IMR-90 (cell line): ENCODE measurements at regions not wholly inside any gene's neighbourhood (a gene's known extent, or its start where the extent isn't known, plus 50 kb on each side); places are given as distances from the start of the nearest gene placed in this dataset.

Experiments
- ATAC-seq: fragments of 200-7000 bp; cut with Tn5 transposase; 2 replicates; pipeline ENCODE4 v1.9.1; 2020; ENCODE audit warnings: low read depth, mild to moderate bottlenecking, moderate library complexity
- BruUV-seq: library from RNA; stranded (reverse); fragments of 400-500 nt; replicated peaks from 2 replicates; lab custom pipeline; 2021; lab: Mats Ljungman, UMichigan
- CTCF ChIA-PET: fragments of 300-600 bp; formaldehyde crosslinking; extraction: SDS; loops from one replicate; lab custom pipeline; 2021; ENCODE audit warnings: antibody characterized with exemption; lab: Yijun Ruan, JAX
- POLR2A ChIA-PET: fragments of 300-600 bp; sonication (Branson Sonifier 250); formaldehyde crosslinking; loops from one replicate; lab custom pipeline; 2022; ENCODE audit warnings: antibody characterized with exemption; ENCODE audit not compliant: unreplicated experiment; lab: Charles Lee
- DNase-seq: peaks from one replicate; pipeline ENCODE4 v3.0.0; 2013
- H2AFZ ChIP-seq: replicated peaks from 2 replicates; pipeline ENCODE3; 2013; ENCODE audit warnings: low read length, mild to moderate bottlenecking; ENCODE audit not compliant: poor library complexity
- H2AK5ac ChIP-seq: 2 replicates; pipeline ENCODE4 v1.6.1; 2013; ENCODE audit warnings: low read depth, low read length, inconsistent platforms
- H2AK9ac ChIP-seq: replicated peaks from 2 replicates; pipeline ENCODE3; 2013; ENCODE audit warnings: mild to moderate bottlenecking, low read depth, low read length, moderate library complexity; ENCODE audit not compliant: poor library complexity
- H2BK120ac ChIP-seq: 2 replicates; pipeline ENCODE4 v1.6.1; 2013; ENCODE audit warnings: low read depth, low read length, inconsistent platforms
- H2BK15ac ChIP-seq: 3 replicates; pipeline ENCODE4 v1.6.1; 2013; ENCODE audit warnings: low read depth, low read length, inconsistent platforms
- H2BK20ac ChIP-seq: 2 replicates; pipeline ENCODE4 v1.6.1; 2013; ENCODE audit warnings: low read depth, mild to moderate bottlenecking, inconsistent platforms, low read length, moderate library complexity
- H2BK5ac ChIP-seq: 2 replicates; pipeline ENCODE4 v1.6.1; 2013; ENCODE audit warnings: mild to moderate bottlenecking, low read depth, low read length, inconsistent platforms; ENCODE audit not compliant: poor library complexity, severe bottlenecking
- H3K14ac ChIP-seq: replicated peaks from 2 replicates; pipeline ENCODE4 v1.6.1; 2013; ENCODE audit warnings: low read depth, low read length, inconsistent platforms
- H3K18ac ChIP-seq: 2 replicates; pipeline ENCODE4 v1.6.1; 2013; ENCODE audit warnings: low read depth, low read length, control low read depth
- H3K23ac ChIP-seq: 2 replicates; pipeline ENCODE4 v1.6.1; 2013; ENCODE audit warnings: low read depth, low read length, inconsistent platforms
- H3K27ac ChIP-seq: 2 replicates; pipeline ENCODE4 v1.5.1; 2013; ENCODE audit warnings: mild to moderate bottlenecking, control low read depth, low read length; ENCODE audit not compliant: insufficient read depth
- H3K27me3 ChIP-seq: 2 replicates; pipeline ENCODE4 v1.6.1; 2013; ENCODE audit warnings: low read length; ENCODE audit not compliant: control insufficient read depth, insufficient read depth
- H3K36me3 ChIP-seq: 2 replicates; pipeline ENCODE4 v1.6.1; 2013; ENCODE audit warnings: low read length, mixed read lengths; ENCODE audit not compliant: control insufficient read depth, insufficient read depth
- H3K4ac ChIP-seq: 2 replicates; pipeline ENCODE4 v1.6.1; 2013; ENCODE audit warnings: low read depth, low read length, inconsistent platforms
- H3K4me1 ChIP-seq: 2 replicates; pipeline ENCODE4 v1.6.1; 2013; ENCODE audit warnings: low read length, mixed read lengths; ENCODE audit not compliant: control insufficient read depth, insufficient read depth
- H3K4me2 ChIP-seq: 2 replicates; pipeline ENCODE4 v1.6.1; 2013; ENCODE audit warnings: low read depth, mild to moderate bottlenecking, control low read depth, low read length, moderate library complexity
- H3K4me3 ChIP-seq: 2 replicates; pipeline ENCODE4 v1.5.1; 2013; ENCODE audit warnings: low read depth, mild to moderate bottlenecking, control low read depth, low read length, moderate library complexity; ENCODE audit not compliant: insufficient read depth
- H3K56ac ChIP-seq: 2 replicates; pipeline ENCODE4 v1.6.1; 2013; ENCODE audit warnings: low read length, inconsistent platforms; ENCODE audit not compliant: insufficient read depth; ENCODE audit errors: extremely low read depth
- H3K79me1 ChIP-seq, 2 experiments: 2 replicates each; pipeline ENCODE4 v1.6.1; 2013; ENCODE audit warnings: low read length in 2 of 2, inconsistent platforms in 1 of 2, low read depth in 1 of 2
- H3K9ac ChIP-seq: 2 replicates; pipeline ENCODE4 v1.6.1; 2013; ENCODE audit warnings: low read depth, low read length, control low read depth
- H3K9me1 ChIP-seq: 2 replicates; pipeline ENCODE4 v1.6.1; 2013; ENCODE audit warnings: low read length, inconsistent platforms; ENCODE audit not compliant: insufficient read depth
- H3K9me3 ChIP-seq: 2 replicates; pipeline ENCODE4 v1.6.1; 2013; ENCODE audit warnings: low read length; ENCODE audit not compliant: control insufficient read depth, insufficient read depth
- H4K20me1 ChIP-seq: 2 replicates; pipeline ENCODE4 v1.6.1; 2013; ENCODE audit warnings: low read length, inconsistent platforms; ENCODE audit not compliant: insufficient read depth
- H4K5ac ChIP-seq: 2 replicates; pipeline ENCODE4 v1.6.1; 2013; ENCODE audit warnings: mild to moderate bottlenecking, low read depth, low read length, control low read depth
- H4K8ac ChIP-seq, 2 experiments: 2 replicates each; pipeline ENCODE4 v1.6.1; 2013; ENCODE audit warnings: low read depth in 2 of 2, low read length in 2 of 2, control low read depth in 1 of 2, inconsistent platforms in 1 of 2
- H4K91ac ChIP-seq: 2 replicates; pipeline ENCODE4 v1.6.1; 2013; ENCODE audit warnings: low read depth, low read length, inconsistent platforms; ENCODE audit not compliant: insufficient read depth
- BHLHE40 ChIP-seq: fragments of 150-350 bp; IDR thresholded peaks from 2 replicates; pipeline ENCODE4 v1.6.1; 2016; ENCODE audit warnings: mild to moderate bottlenecking, low read depth, low read length
- CEBPB ChIP-seq: IDR thresholded peaks from 2 replicates; pipeline ENCODE4 v1.6.1; 2012; ENCODE audit warnings: low read depth, low read length, improper control_type of control experiment
- CHD1 ChIP-seq: IDR thresholded peaks from 2 replicates; pipeline ENCODE4 v1.6.1; 2012; ENCODE audit warnings: low read depth, low read length, improper control_type of control experiment
- FOS ChIP-seq: fragments of 150-350 bp; IDR thresholded peaks from 2 replicates; pipeline ENCODE4 v1.6.1; 2016; ENCODE audit warnings: low read depth, low read length
- MAFK ChIP-seq: IDR thresholded peaks from 2 replicates; pipeline ENCODE4 v1.6.1; 2012; ENCODE audit warnings: low read depth, low read length, improper control_type of control experiment
- MAZ ChIP-seq: IDR thresholded peaks from 2 replicates; pipeline ENCODE4 v1.6.1; 2012; ENCODE audit warnings: low read depth, mild to moderate bottlenecking, low read length, improper control_type of control experiment, moderate library complexity, borderline replicate concordance
- MXI1 ChIP-seq: IDR thresholded peaks from 2 replicates; pipeline ENCODE4 v1.6.1; 2012; ENCODE audit warnings: low read depth, mild to moderate bottlenecking, low read length, moderate library complexity, borderline replicate concordance
- NFE2L2 ChIP-seq: fragments of 150-350 bp; IDR thresholded peaks from 2 replicates; pipeline ENCODE4 v1.6.1; 2016; ENCODE audit warnings: low read depth, mild to moderate bottlenecking, low read length
- POLR2A ChIP-seq: IDR thresholded peaks from 2 replicates; pipeline ENCODE4 v1.6.1; 2012; ENCODE audit warnings: mild to moderate bottlenecking, low read depth, low read length
- RAD21 ChIP-seq: IDR thresholded peaks from 2 replicates; pipeline ENCODE4 v1.6.1; 2012; ENCODE audit warnings: low read length, improper control_type of control experiment
- RCOR1 ChIP-seq: IDR thresholded peaks from 2 replicates; pipeline ENCODE4 v1.6.1; 2012; ENCODE audit warnings: mild to moderate bottlenecking, low read length, improper control_type of control experiment; ENCODE audit not compliant: insufficient replicate concordance
- RFX5 ChIP-seq: IDR thresholded peaks from 2 replicates; pipeline ENCODE4 v1.8.0; 2012; ENCODE audit warnings: low read depth, mild to moderate bottlenecking, low read length, moderate library complexity
- SMC3 ChIP-seq: fragments of 150-350 bp; IDR thresholded peaks from 2 replicates; pipeline ENCODE4 v1.6.1; 2016; ENCODE audit warnings: low read depth, mild to moderate bottlenecking, antibody characterized with exemption, low read length, moderate library complexity
- dilution Hi-C: fragments of 300-500 bp; cut with HindIII; formaldehyde crosslinking; loops from one replicate; pipeline ENCODE4 v1.14.3; 2018; ENCODE audit warnings: low sequenced_read_pairs; ENCODE audit not compliant: unreplicated experiment
- in situ Hi-C: fragments of 300-500 bp; cut with MboI; formaldehyde crosslinking; loops from 3 replicates; pipeline ENCODE4 v1.14.3; 2019; ENCODE audit warnings: low sequenced_read_pairs, inconsistent platforms, mixed read lengths
- intact Hi-C: fragments of 100-400 bp; cut with micrococcal nuclease; formaldehyde crosslinking; loops from 2 replicates; pipeline ENCODE4 v1.10.0; 2022
- TF ChIP-seq, protein P1 (sequence below): fragments of 150-350 bp; IDR thresholded peaks from 2 replicates; pipeline ENCODE4 v1.6.1; 2017; ENCODE audit warnings: mild to moderate bottlenecking, antibody characterized with exemption, low read length, low read depth
- TF ChIP-seq, protein P2 (sequence below): fragments of 150-350 bp; IDR thresholded peaks from 2 replicates; pipeline ENCODE4 v1.6.1; 2016; ENCODE audit warnings: low read depth, mild to moderate bottlenecking, low read length, moderate library complexity, borderline replicate concordance
- TF ChIP-seq, protein P3 (sequence below): conservative IDR thresholded peaks from 2 replicates; pipeline ENCODE4 v1.5.1; 2012; ENCODE audit warnings: mild to moderate bottlenecking, low read depth, low read length, improper control_type of control experiment

DNA sequence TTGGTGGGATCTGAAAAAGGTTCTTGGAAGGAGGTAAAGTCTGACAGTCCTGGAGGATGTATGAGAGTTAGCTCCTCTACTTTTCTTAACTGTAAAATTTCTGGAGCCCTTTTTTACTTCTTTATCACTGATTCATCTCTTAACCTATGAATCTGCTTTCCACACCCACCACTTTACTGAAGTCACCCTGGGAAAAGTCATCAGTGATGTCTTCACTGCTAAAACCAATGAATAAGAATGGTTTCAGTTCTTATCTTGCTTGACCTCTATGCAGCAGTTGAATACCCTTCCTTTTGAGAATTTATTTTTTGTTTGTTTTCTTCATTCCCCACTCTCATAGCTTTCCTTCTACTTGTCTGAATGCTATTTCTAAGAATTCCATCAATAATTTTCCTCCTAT is 80.0 kb downstream of the AREG start:
- no peaks in the 10 kb centered on the region for H3K36me3 ChIP-seq
- H4K20me1 ChIP-seq = no peaks in the 10 kb centered on the region
- no peak overlapping the region for H3K9ac ChIP-seq
- no peak overlapping the region for H2BK120ac ChIP-seq
- TF ChIP-seq NFE2L2 = no peak
- no peak for TF ChIP-seq SMC3
- TF ChIP-seq RCOR1 = no peak
- no peak for TF ChIP-seq MAZ
- no peak for TF ChIP-seq RAD21
- no peak for TF ChIP-seq RFX5
- TF ChIP-seq MAFK = no peak
- no peak for TF ChIP-seq MXI1
- TF ChIP-seq, protein P1, sequence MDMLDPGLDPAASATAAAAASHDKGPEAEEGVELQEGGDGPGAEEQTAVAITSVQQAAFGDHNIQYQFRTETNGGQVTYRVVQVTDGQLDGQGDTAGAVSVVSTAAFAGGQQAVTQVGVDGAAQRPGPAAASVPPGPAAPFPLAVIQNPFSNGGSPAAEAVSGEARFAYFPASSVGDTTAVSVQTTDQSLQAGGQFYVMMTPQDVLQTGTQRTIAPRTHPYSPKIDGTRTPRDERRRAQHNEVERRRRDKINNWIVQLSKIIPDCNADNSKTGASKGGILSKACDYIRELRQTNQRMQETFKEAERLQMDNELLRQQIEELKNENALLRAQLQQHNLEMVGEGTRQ = no peak
- TF ChIP-seq, protein P2, sequence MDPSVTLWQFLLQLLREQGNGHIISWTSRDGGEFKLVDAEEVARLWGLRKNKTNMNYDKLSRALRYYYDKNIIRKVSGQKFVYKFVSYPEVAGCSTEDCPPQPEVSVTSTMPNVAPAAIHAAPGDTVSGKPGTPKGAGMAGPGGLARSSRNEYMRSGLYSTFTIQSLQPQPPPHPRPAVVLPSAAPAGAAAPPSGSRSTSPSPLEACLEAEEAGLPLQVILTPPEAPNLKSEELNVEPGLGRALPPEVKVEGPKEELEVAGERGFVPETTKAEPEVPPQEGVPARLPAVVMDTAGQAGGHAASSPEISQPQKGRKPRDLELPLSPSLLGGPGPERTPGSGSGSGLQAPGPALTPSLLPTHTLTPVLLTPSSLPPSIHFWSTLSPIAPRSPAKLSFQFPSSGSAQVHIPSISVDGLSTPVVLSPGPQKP = no peak
- TF ChIP-seq POLR2A = no peak
- TF ChIP-seq BHLHE40 = no peak
- TF ChIP-seq, protein P3, sequence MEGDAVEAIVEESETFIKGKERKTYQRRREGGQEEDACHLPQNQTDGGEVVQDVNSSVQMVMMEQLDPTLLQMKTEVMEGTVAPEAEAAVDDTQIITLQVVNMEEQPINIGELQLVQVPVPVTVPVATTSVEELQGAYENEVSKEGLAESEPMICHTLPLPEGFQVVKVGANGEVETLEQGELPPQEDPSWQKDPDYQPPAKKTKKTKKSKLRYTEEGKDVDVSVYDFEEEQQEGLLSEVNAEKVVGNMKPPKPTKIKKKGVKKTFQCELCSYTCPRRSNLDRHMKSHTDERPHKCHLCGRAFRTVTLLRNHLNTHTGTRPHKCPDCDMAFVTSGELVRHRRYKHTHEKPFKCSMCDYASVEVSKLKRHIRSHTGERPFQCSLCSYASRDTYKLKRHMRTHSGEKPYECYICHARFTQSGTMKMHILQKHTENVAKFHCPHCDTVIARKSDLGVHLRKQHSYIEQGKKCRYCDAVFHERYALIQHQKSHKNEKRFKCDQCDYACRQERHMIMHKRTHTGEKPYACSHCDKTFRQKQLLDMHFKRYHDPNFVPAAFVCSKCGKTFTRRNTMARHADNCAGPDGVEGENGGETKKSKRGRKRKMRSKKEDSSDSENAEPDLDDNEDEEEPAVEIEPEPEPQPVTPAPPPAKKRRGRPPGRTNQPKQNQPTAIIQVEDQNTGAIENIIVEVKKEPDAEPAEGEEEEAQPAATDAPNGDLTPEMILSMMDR = no peak
- TF ChIP-seq CHD1 = no peak
- no peak for TF ChIP-seq FOS
- TF ChIP-seq CEBPB = no peak
- H3K9me1 ChIP-seq = 0 out of 2 replicates have a peak, but pooled peaks cover 3% of the 10 kb centered on the region
- peak overlapping the region; percentile 34; the same call in 1 of the 3 replicates for H2BK15ac ChIP-seq
- no peak overlapping the region for H3K4ac ChIP-seq
- dilution Hi-C loops (no loop called here), in situ Hi-C loops (no loop called here), intact Hi-C loops (no loop called here)
- DNase-seq (no peak), ATAC-seq (no peak)
- H2BK5ac ChIP-seq = no peak overlapping the region
- no peak overlapping the region for H2AFZ ChIP-seq
- H3K27ac ChIP-seq = no peak overlapping the region
- no peak overlapping the region for H3K23ac ChIP-seq
- H3K4me1 ChIP-seq = peaks cover 3% of the 10 kb centered on the region; the same call in 1 of the 2 replicates
- no peak overlapping the region for H2AK9ac ChIP-seq
- H3K27me3 ChIP-seq = no peaks in the 10 kb centered on the region
- peak overlapping the region; percentile 49; the same call in 1 of the 2 replicates for H2BK20ac ChIP-seq
- H3K14ac ChIP-seq = no peak overlapping the region
- POLR2A ChIA-PET = no interaction called here
- no peak overlapping the region for H3K56ac ChIP-seq
- no peak overlapping the region for H3K4me2 ChIP-seq
- 0 out of 4 replicates have a peak overlapping the region, but pooled peaks of 1 of the 2 experiments have one; percentile 60 for H4K8ac ChIP-seq
- H4K5ac ChIP-seq = no peak overlapping the region
- CTCF ChIA-PET = no interaction called here
- no peak overlapping the region for H2AK5ac ChIP-seq
- H3K79me1 ChIP-seq = no peaks in the 10 kb centered on the region
- no peaks in the 10 kb centered on the region for H3K9me3 ChIP-seq
- H3K18ac ChIP-seq = no peak overlapping the region; the same call in 1 of the 2 replicates
- no peak overlapping the region for H3K4me3 ChIP-seq
- H4K91ac ChIP-seq = no peak overlapping the region
- BruUV-seq = no TSS peak
